Stimulated activated CD8-positive, alpha-beta memory T cell treated with anti-CD3 and anti-CD28 coated beads, Interleukin-2, amount 100 ng/mL, for 1 hour (primary cell): ENCODE measurements at regions not wholly inside any gene's neighbourhood (a gene's known extent, or its start where the extent isn't known, plus 50 kb on each side); places are given as distances from the start of the nearest gene placed in this dataset.
"Not testable (repeated sequence)": the region's sequence is repeated elsewhere in the genome, so short reads cannot be mapped to it uniquely, and the experiment has no call there.

Experiments used
- DNase-seq, 2 donors: peaks; one replicate each; pipeline ENCODE4 v3.0.0-alpha.2; 2020; ENCODE audit warnings: low read depth in 2 of 2

DNA sequence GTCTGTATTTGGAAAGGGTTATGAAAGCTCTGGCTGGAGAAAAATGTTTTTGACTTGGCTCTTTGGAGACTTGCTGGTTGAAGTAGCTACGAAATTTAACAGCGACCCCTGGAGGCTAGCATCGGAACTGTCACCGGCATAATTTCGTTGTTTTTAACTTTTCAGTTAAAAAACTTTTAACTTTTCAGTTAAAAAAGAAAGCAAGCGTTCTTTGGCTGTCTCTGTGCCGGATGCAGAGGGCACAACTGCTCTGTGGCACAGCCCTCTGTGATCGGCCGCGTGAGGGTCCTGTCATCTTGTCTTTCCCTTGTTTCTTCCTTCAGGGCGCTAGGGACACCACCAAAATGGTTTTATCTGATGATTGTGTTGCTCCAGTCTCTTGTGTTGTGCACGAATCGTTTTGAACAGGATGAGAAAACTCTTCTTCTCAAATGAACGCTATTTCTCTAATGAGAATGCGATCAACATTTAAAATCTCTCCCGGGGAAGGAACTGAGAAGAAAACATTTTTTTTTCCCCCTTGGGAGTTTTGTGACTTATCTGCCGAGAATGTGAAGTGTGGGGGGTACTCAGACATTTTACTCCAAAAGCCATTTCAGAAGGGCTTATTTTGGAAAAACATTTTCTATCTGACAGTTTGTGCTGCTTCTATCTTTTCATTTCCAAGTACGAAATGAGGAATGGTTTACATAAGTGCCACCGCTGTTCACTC, 57.1 kb downstream of the ADCYAP1 start:
- peak; percentile 7 to 22 for DNase-seq

DNA sequence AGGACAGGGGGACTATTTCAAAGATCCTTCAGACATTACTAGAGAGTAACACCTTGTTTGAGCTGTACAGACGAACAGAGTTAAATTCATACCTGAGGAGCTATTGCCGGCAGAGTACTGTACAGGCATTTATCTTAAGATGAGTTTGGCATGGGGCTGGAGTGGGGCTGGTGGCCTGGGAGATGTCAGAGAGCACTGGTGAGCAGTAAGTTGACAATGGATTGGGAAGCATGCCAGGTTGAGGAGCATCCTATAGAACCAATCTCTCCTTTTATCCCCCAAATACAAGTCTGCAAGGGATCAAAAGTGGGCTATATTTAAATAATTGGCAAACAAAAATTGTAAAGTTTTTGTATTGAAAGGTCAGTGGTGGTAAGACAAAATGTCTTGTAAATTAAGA, 58.6 kb downstream of the ADCYAP1 start:
- DNase-seq = no peak

DNA sequence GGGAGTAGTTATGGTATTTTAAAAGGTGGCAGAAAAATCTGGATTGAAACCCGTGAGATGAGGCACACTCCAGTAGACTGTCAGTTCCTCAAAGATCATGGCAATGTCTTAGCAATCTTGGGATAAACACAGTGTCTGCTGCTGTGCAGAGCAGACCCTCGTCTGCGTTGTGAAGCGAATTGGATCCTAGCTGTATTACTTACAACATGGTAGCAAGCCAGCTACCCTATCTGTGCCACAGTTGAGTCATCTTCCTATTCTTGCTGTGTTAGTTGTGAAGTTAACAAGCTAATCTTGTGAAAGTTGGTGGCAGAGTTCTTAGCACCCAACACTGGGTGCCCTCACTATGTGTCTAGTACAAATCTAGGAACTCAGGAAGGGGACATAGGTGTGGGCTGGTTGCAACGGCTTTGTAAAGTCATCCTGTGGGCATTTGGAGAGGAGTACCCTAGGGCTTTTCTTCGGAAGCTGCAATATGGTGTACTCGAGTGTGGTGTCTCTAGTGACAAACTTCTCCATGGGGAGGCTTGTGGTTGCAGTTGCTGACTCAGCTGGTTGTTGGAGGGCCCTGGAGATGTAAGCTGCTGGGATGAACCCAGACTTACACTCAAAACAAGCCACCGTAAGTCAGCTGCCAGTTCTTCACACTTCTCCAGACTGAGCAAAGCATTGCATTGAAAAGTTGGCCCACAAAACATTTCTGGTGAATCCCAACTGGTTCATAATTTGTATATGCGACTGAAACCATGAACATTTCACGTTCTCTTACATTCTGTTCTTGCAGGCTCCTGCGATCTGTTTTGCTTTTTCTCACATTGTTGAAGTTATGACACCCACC, 61.5 kb downstream of the ADCYAP1 start:
- no peak for DNase-seq

DNA sequence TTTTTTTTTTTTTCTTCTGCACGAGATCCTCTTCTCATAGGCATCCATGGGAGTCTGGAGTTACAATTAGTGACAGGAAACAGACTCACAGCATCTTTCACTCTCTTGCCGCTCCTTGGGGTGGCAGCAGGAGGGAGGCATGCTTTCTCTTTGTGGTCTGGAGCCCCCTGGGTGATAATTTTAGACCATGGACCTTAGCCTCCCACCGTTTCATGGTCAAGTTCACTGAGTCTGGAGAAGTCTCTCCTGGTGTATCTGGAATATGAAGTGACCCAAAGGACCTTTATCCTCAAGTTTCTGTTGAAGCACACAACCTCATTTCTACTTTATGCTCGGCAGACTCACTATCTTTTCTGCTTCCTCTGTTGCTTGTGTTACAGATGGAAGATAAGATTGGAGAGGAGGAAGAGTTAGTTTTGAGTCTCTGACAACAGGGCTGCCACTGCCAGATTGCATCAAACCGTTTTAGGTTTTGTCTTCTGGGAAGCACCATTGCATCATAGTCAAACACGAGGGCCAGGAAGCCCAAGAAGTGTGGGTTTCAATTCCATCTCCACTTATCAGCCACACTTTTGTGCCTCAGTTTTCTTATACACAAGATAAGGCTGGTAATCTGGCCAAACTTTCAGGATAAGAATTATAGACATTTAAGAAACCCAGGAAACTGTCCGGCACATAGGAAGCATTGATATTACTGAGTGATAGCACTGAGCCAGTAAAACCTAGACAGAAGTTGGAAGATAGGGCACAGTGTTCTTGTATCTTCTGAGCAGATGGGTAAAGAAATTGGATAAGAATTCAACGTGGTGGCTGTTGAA, 62.3 kb downstream of the ADCYAP1 start:
- no peak for DNase-seq

DNA sequence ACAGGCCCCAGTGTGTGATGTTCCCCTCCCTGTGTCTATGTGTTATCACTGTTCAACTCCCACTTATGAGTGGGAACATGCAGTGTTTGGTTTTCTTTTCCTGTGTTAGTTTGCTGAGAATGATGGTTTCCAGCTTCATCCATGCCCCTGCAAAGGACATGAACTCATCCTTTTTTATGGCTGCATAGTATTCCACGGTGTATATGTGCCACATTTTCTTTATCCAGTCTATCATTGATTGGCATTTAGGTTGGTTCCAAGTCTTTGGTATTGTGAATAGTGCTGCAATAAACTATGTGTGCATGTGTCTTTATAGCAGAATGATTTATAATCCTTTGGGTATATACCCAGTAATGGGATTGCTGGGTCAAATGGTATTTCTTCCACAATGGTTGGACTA, 64.2 kb downstream of the ADCYAP1 start:
- not testable (repeated sequence) for DNase-seq

DNA sequence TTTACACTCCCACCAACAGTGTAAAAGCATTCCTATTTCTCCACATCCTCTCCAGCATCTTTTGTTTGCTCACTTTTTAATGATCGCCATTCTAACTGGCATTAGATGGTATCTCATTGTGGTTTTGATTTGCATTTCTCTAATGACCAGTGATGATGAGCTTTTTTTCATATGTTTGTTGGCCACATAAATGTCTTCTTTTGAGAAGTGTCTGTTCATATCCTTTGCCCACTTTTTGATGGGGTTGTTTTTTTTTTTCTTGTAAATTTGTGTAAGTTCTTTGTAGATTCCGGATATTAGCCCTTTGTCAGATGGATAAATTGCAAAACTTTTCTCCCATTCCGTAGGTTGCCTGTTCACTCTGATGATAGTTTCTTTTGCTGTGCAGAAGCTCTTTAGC, 64.6 kb downstream of the ADCYAP1 start:
- not testable (repeated sequence) for DNase-seq

DNA sequence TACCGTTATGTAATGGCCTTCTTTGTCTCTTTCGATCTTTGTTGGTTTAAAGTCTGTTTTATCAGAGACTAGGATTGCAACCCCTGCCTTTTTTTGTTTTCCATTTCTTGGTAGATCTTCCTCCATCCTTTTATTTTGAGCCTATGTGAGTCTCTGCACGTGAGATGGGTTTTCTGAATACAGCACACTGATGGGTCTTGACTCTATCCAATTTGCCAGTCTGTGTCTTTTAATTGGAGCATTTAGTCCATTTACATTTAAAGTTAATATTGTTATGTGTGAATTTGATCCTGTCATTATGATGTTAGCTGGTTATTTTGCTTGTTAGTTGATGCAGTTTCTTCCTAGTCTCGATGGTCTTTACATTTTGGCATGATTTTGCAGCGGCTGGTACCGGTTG, 69.9 kb downstream of the ADCYAP1 start:
- not testable (repeated sequence) for DNase-seq

DNA sequence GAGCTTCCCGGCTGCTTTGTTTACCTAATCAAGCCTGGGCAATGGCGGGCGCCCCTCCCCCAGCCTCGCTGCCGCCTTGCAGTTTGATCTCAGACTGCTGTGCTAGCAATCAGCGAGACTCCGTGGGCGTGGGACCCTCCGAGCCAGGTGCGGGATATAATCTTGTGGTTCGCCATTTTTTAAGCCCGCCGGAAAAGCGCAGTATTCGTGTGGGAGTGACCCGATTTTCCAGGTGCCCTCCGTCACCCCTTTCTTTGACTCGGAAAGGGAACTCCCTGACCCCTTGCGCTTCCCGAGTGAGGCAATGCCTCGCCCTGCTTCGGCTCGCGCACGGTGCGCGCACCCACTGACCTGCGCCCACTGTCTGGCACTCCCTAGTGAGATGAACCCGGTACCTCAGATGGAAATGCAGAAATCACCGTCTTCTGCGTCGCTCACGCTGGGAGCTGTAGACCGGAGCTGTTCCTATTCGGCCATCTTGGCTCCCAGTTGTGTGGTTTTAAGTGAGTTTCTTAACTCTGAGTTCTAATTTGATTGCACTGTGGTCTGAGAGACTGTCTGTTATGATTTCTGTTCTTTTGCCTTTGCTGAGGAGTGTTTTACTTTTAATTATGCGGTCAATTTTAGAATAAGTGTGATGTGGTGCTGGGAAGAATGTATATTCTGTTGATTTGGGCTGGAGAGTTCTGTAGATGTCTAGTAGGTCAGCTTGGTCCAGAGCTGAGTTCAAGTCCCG, 71.9 kb downstream of the ADCYAP1 start:
- not testable (repeated sequence) for DNase-seq

DNA sequence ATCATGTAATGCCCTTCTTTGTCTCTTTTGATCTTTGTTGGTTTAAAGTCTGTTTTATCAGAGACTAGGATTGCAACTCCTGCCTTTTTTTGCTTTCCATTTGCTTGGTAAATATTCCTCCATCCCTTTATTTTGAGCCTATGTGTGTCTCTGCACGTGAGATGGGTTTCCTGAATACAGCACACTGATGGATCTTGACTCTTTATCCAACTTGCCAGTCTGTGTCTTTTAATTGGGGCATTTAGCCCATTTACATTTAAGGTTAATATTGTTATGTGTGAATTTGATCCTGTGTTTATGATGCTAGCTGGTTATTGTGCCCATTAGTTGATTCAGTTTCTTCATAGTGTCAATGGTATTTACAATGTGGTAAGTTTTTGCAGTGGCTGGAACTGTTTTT, 72.7 kb downstream of the ADCYAP1 start:
- not testable (repeated sequence) for DNase-seq

DNA sequence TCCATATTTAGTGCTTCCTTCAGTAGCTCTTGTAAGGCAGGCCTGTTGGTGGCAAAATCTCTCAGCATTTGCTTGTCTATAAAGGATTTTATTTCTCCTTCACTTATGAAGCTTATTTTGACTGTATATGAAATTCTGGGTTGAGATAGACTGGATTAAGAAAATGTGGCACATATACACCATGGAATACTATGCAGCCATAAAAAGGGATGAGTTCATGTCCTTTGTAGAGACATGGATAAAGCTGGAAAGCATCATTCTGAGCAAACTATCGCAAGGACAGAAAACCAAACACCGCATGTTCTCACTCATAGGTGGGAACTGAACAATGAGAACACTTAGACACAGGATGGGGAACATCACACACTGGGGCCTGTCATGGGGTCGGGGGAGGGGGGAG, 73.1 kb downstream of the ADCYAP1 start:
- DNase-seq = not testable (repeated sequence)

DNA sequence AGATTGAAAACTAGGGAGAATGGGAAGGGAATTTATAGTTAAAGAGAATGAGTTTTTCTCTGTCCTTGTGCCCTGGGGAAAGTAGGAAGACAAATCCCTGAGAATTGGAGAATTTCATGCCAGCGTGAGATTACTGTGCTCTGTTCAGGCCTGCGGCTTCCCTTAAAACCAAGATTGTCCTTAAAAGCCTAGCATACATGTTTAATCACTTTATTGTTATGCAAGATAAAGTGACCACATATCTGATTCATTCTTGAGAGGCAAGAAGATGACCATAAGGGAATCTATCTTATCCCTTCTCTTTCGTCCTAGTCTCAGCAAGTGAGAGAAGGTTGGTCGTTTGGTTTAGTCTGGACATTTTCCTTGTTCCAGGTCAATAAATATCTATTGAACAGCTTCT, 75.9 kb downstream of the ADCYAP1 start:
- DNase-seq = no peak

DNA sequence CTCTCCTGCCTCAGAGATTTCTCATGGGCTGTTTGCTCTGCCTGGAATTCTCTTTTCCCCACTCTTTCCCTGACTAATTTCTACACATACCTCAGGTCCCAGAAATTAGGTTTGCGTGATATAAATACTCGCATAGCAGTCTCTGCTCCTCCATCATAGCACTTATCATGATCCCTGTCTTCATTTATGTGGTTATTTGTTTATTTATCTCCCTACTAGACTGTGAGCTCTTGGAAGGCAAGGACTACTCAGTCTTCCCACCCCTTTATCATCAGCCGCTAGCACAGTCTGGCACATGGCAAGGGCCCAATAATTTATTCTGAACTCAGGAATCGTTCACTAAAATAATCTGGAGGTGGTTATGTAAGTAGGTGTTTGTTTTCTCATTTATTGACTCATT, 79.3 kb downstream of the ADCYAP1 start:
- no peak for DNase-seq

DNA sequence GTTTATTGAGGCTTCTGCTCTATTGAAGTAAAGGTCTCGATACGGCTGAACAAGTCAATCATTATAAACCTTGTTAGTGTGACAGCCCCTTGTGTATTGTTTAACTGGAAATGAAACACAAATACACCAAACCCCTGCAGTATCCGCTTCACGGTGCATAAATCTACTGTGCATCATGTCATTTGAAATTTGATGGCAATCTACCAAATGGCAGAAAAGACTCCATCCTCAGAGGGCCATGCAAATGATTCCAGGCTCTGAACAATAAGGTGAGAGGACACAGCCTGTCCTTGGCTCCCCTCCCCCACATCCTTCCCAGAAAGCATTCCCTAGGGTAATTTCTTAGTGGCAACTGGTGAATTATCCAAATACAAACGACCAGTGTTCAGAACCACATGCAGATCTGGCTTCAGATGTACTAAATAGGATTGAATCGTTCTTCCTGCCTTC, 80.6 kb downstream of the ADCYAP1 start:
- no peak for DNase-seq

DNA sequence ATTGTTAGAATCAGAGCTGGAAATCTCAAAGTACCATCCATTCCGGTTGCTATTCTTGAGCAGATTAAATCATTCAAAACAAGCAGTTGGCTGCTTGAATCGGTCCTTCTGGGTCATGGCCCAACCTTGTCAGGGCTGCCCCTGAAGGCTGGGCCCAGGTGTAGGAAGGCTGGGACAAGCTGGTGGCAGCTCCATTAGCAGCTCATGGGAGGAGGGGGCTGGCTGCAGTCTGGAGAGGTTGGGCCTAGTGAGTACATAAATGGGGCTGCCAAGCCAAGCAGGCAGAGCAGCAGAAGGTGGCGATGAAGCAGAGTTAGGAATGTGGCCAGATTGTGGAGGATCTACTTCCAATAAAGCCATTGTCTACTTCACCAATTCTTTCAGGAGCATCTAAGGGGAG, 81.4 kb downstream of the ADCYAP1 start:
- no peak for DNase-seq

DNA sequence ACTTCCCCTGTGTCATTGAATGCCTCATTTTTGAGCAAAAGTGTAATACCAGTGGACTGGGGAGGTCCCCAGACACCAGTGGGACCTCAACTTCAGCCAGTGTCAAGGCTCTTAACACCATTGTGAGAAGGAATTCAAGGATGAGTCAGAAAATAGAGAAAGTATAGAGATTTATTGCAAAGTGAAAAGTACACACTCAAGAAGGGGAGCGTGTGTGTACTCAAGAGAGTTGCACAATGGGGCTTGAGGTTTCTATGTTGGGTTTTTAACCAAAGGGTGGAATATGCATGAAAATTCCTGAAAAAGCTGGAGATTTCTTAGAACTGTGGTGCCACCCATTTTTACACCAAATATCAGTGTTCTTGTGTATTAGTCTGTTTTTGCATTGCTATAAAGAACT, 81.9 kb downstream of the ADCYAP1 start:
- no peak for DNase-seq

DNA sequence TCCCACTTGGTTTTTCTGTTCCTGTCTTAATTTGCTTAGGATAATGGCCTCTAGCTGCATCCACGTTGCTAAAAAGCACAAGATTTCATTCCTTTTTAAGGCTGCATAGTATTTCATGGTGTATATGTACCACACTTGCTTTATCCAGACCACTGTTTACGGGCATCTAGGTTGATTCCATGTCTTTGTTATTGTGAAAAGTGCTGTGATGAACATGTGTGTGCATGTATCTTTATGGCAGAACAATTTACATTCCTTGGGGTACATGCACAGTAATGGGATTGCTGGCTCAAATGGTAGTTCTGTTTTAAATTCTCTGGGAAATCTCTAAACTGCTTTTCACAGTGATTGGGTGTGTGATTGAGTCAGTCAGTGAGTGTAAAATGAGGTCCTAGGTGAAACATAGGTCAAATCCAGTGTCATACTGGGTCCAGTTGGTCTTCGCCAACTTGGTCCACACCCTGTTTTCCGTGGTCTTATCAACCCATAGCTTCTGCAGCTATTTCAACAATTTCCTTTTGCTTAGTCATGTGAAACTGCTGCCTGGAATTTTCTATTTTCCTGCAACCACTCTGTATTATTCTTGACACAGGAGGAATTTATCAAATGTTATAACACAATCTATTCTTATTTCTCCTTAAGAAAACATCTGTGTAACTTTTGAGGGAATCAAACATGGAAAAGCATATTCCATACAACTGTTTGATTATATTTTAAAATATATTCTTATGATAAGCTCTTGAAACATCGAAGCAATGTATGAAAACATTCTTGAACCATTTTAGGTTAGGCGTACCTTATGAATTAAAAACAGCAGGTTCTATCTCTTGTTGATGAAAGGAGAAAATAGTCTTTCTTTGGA, 82.9 kb downstream of the ADCYAP1 start:
- DNase-seq = no peak

DNA sequence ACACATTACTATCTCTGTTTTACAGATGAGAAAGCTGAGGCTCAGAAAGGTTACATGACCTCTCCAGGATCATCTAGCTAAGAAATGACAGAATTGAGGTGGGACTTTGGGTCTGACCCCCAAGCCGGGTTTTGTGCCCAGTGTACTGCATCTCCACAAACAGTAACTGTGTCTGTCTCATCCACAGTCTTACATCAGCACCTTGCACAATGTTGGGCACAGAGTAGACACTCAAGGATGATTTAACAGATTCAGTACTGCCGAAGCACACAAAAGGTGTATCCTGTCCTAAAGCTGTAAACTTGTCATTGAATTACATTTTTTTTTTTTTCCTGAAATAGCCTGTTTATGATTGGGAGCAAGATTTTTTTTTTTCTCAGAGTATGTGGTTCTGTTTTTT, 84.8 kb downstream of the ADCYAP1 start:
- DNase-seq = no peak

DNA sequence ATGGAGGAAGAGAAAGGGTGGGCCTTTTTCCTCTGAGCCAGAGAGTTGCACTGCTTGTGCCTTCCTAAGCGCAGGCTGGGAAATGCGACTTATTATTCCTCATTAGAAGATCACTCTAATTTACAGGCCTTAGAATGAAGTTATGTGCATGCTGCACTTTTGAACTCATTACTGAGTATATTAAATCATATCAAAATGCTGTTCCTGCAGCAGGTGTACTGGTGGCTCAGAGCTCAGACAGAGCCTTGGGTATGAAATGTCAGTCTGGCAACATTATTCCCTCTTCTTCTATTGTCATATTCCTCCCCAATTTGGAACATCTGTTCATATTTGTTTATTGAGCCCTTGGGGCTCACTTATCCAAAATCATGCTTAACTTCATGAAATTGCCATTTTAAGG, 85.5 kb downstream of the ADCYAP1 start:
- DNase-seq = no peak

DNA sequence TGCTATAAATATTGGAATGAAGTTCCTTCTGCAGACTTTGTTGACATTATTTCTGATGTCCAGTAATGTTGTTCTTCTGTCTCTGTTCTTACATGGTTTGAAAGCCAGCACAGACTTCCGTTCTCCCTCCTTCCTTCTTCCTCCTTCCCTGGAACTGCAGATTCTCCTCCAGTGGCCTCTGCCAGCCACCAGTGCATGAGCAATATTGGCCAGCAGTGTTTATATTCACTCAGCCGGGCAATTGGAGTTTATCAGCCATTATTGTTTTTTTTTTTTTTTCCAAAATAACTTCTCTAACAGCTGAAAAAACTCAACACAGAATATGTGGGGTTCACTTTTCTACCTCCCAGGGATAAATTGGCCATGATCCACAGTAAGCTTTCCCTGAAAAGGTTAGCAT, 86.8 kb downstream of the ADCYAP1 start:
- no peak for DNase-seq

DNA sequence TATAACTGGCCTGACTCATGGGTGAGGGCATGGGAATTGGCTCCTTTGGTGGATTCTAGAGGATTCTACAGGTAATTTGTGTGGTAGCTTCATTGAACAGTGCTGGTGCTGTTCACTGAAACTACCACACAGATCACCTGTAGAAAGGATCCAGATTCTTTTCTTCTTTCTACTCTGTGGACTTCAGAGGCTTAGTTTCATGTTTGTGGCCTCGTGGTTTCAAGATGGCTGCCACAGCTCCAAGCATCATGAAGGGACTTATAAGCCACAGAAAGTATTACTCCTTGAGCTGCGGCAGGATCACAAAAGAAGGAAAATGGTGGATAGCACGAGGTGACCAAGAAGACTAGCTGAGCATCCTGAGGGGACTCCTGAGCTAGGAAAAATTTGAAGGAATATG, 88.9 kb downstream of the ADCYAP1 start:
- no peak for DNase-seq

DNA sequence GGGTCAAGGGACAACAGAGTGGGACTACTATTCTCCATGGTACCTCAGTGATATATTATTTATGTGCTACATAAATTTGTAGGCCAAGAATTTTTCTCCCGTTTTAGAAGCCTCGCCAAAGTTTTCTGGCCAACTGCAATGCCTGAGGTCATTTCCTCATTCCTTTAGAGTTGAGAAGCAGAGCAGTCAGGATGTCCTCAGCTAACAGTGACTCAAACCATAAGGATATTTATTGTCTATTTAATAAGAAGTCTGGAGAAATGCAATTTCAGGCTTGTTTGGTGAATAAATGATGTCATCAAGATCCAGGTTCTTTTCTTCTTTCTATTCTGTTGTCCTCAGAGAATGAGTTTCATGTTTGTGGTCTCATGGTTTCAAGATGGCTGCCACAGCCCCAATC, 91.0 kb downstream of the ADCYAP1 start:
- no peak for DNase-seq
